H1 (cell line): ENCODE measurements at regions not wholly inside any gene's neighbourhood (a gene's known extent, or its start where the extent isn't known, plus 50 kb on each side); places are given as distances from the start of the nearest gene placed in this dataset.

Experiments
- CTCF ChIA-PET: fragments of 300-600 bp; sonication (Branson Sonifier 250); formaldehyde crosslinking; loops from one replicate; lab custom pipeline; 2021; ENCODE audit not compliant: partially characterized antibody; lab: Charles Lee
- POLR2A ChIA-PET: fragments of 300-600 bp; sonication (Branson Sonifier 250); formaldehyde crosslinking; loops from one replicate; lab custom pipeline; 2021; ENCODE audit warnings: inconsistent platforms; ENCODE audit not compliant: partially characterized antibody; lab: Charles Lee
- DNase-seq, 2 experiments: peaks; one replicate each; pipeline versions ENCODE4 v3.0.0 to v3.0.0-alpha.2; 2010 to 2022; ENCODE audit warnings: low spot score in 2 of 2, low read depth in 1 of 2, mixed read lengths in 1 of 2
- FAIRE-seq: peaks from 2 replicates; lab custom pipeline; 2011; peaks lifted over from hg19 to GRCh38; lab: Jason Lieb, UNC
- H2AFZ ChIP-seq: 2 replicates; pipeline ENCODE4 v1.8.1; 2012; ENCODE audit warnings: low read length, inconsistent platforms
- H2AK5ac ChIP-seq: 2 replicates; pipeline ENCODE4 v1.6.1; 2013; ENCODE audit warnings: low read depth, low read length
- H2BK120ac ChIP-seq: replicated peaks from 2 replicates; pipeline ENCODE3; 2013; ENCODE audit warnings: low read depth, low read length, inconsistent platforms
- H2BK12ac ChIP-seq: 2 replicates; pipeline ENCODE4 v1.6.1; 2013; ENCODE audit warnings: low read depth, low read length
- H2BK15ac ChIP-seq: 2 replicates; pipeline ENCODE4 v1.6.1; 2013; ENCODE audit warnings: low read length
- H2BK20ac ChIP-seq: 2 replicates; pipeline ENCODE4 v1.6.1; 2013; ENCODE audit warnings: low read length
- H2BK5ac ChIP-seq: 2 replicates; pipeline ENCODE4 v1.6.1; 2013; ENCODE audit warnings: low read depth, low read length
- H3K14ac ChIP-seq: 2 replicates; pipeline ENCODE4 v1.6.1; 2013; ENCODE audit warnings: inconsistent platforms; ENCODE audit not compliant: insufficient read length
- H3K18ac ChIP-seq: 2 replicates; pipeline ENCODE4 v1.6.1; 2013; ENCODE audit warnings: low read length; ENCODE audit errors: extremely low read depth
- H3K23ac ChIP-seq: 2 replicates; pipeline ENCODE4 v1.6.1; 2013; ENCODE audit warnings: inconsistent platforms; ENCODE audit not compliant: insufficient read length
- H3K23me2 ChIP-seq: 2 replicates; pipeline ENCODE4 v1.6.1; 2013; ENCODE audit warnings: low read depth, low read length
- H3K27ac ChIP-seq: 2 replicates; pipeline ENCODE4 v1.6.1; 2011; ENCODE audit warnings: low read depth, low read length, inconsistent platforms
- H3K27me3 ChIP-seq, 4 experiments: replicated peaks in 1 of 4; 1 replicate in 1 of 4; 2 replicates in 3 of 4; pipeline versions ENCODE4 v1.6.1 to v1.8.1; 2011 to 2013; ENCODE audit warnings: low read length in 3 of 4, mild to moderate bottlenecking in 3 of 4, inconsistent platforms in 2 of 4, mixed read lengths in 2 of 4, moderate library complexity in 1 of 4; ENCODE audit not compliant: control insufficient read depth in 3 of 4, insufficient read depth in 3 of 4; ENCODE audit errors: extremely low read depth in 1 of 4
- H3K36me3 ChIP-seq, 4 experiments: 2 replicates each; pipeline versions ENCODE4 v1.6.1 to v1.8.1; 2011 to 2013; ENCODE audit warnings: mild to moderate bottlenecking in 4 of 4, low read length in 3 of 4, moderate library complexity in 2 of 4, control low read depth in 1 of 4, inconsistent platforms in 1 of 4; ENCODE audit not compliant: insufficient read depth in 4 of 4, control insufficient read depth in 2 of 4
- H3K4ac ChIP-seq: replicated peaks from 2 replicates; pipeline ENCODE3; 2013; ENCODE audit warnings: low read length, low read depth, mixed read lengths, inconsistent platforms; ENCODE audit not compliant: insufficient read length
- H3K4me1 ChIP-seq, 4 experiments: replicated peaks in 1 of 4; 1 replicate in 1 of 4; 2 replicates in 3 of 4; pipeline versions ENCODE4 v1.6.1 to v1.8.1; 2011 to 2013; ENCODE audit warnings: low read length in 3 of 4, inconsistent platforms in 2 of 4, mixed read lengths in 1 of 4; ENCODE audit not compliant: insufficient read depth in 4 of 4, control insufficient read depth in 3 of 4
- H3K4me2 ChIP-seq, 2 experiments: 2 replicates each; pipeline versions ENCODE4 v1.6.1 to v1.8.1; 2011 to 2013; ENCODE audit warnings: low read depth in 2 of 2, low read length in 2 of 2, control low read depth in 1 of 2, inconsistent platforms in 1 of 2, mild to moderate bottlenecking in 1 of 2; ENCODE audit not compliant: insufficient read depth in 1 of 2
- H3K4me3 ChIP-seq, 4 experiments: fragments of 200-600, 300-600 bp in 1 of 4; sonication (generic), shearing (Covaris generic), sonication (Bioruptor Twin) in 1 of 4; 2 replicates each; pipeline versions ENCODE4 v1.5.1 to v1.8.1; 2011 to 2016; ENCODE audit warnings: low read length in 4 of 4, low read depth in 3 of 4, control low read depth in 2 of 4, inconsistent platforms in 2 of 4, mild to moderate bottlenecking in 2 of 4, mixed read lengths in 1 of 4, moderate library complexity in 1 of 4; ENCODE audit not compliant: insufficient read depth in 2 of 4; ENCODE audit errors: extremely low read depth in 1 of 4
- H3K56ac ChIP-seq: replicated peaks from 2 replicates; pipeline ENCODE3; 2013; ENCODE audit warnings: low read depth, mild to moderate bottlenecking, mixed read lengths, low read length, inconsistent platforms; ENCODE audit not compliant: insufficient read length
- H3K79me1 ChIP-seq: 2 replicates; pipeline ENCODE4 v1.6.1; 2013; ENCODE audit warnings: low read depth, low read length, control low read depth
- H3K79me2 ChIP-seq, 2 experiments: 2 replicates each; pipeline versions ENCODE4 v1.6.1 to v1.8.1; 2012 to 2013; ENCODE audit warnings: low read length in 2 of 2, mild to moderate bottlenecking in 2 of 2, inconsistent platforms in 1 of 2; ENCODE audit not compliant: insufficient read depth in 2 of 2, control insufficient read depth in 1 of 2
- H3K9ac ChIP-seq, 4 experiments: replicated peaks in 1 of 4; 1 replicate in 1 of 4; 2 replicates in 3 of 4; pipeline versions ENCODE4 v1.6.1 to v1.8.1; 2011 to 2013; ENCODE audit warnings: low read depth in 3 of 4, low read length in 3 of 4, control low read depth in 2 of 4, mild to moderate bottlenecking in 2 of 4, moderate library complexity in 2 of 4, inconsistent platforms in 1 of 4; ENCODE audit errors: extremely low read depth in 1 of 4
- H3K9me3 ChIP-seq, 2 experiments: 2 replicates each; pipeline versions ENCODE4 v1.6.1 to v1.8.1; 2012 to 2013; ENCODE audit warnings: mild to moderate bottlenecking in 2 of 2, moderate library complexity in 2 of 2, control low read depth in 1 of 2, inconsistent platforms in 1 of 2, low read depth in 1 of 2, low read length in 1 of 2, mixed read lengths in 1 of 2; ENCODE audit not compliant: insufficient read depth in 2 of 2
- H4K20me1 ChIP-seq, 2 experiments: replicated peaks in 1 of 2; 2 replicates each; pipeline versions ENCODE3 to v1.8.1; 2011 to 2013; ENCODE audit warnings: inconsistent platforms in 2 of 2, low read length in 2 of 2, mild to moderate bottlenecking in 1 of 2; ENCODE audit not compliant: insufficient read depth in 2 of 2, control insufficient read depth in 1 of 2
- H4K5ac ChIP-seq: 2 replicates; pipeline ENCODE4 v1.6.1; 2013; ENCODE audit warnings: low read length, low read depth, mixed read lengths, inconsistent platforms; ENCODE audit not compliant: insufficient read length
- H4K8ac ChIP-seq: 2 replicates; pipeline ENCODE4 v1.8.0; 2013; ENCODE audit warnings: mild to moderate bottlenecking, moderate library complexity, low read length, inconsistent platforms; ENCODE audit not compliant: insufficient read depth; ENCODE audit errors: extremely low read depth
- H4K91ac ChIP-seq: replicated peaks from 2 replicates; pipeline ENCODE3; 2013; ENCODE audit warnings: low read length, mixed read lengths, inconsistent platforms; ENCODE audit not compliant: insufficient read length
- CTCF ChIP-seq, 3 experiments: IDR thresholded peaks; 1 replicate in 2 of 3; 2 replicates in 1 of 3; pipeline versions ENCODE4 v1.5.1 to v1.6.1; 2011; ENCODE audit warnings: low read length in 3 of 3, mild to moderate bottlenecking in 3 of 3, inconsistent platforms in 2 of 3, low read depth in 1 of 3, moderate library complexity in 1 of 3; ENCODE audit not compliant: insufficient read depth in 1 of 3; ENCODE audit errors: control extremely low read depth in 1 of 3
- E2F6 ChIP-seq: IDR thresholded peaks from 2 replicates; pipeline ENCODE4 v1.6.1; 2012; ENCODE audit warnings: inconsistent platforms
- EP300 ChIP-seq, 2 experiments: IDR thresholded peaks; 1 replicate in 1 of 2; 2 replicates in 1 of 2; pipeline ENCODE4 v1.6.1; 2011 to 2012; ENCODE audit warnings: low read depth in 2 of 2, low read length in 2 of 2, mild to moderate bottlenecking in 2 of 2, borderline replicate concordance in 1 of 2, inconsistent platforms in 1 of 2, moderate library complexity in 1 of 2
- GABPA ChIP-seq: IDR thresholded peaks from 2 replicates; pipeline ENCODE4 v1.6.1; 2011; ENCODE audit warnings: mild to moderate bottlenecking, low read length, moderate library complexity, borderline replicate concordance; ENCODE audit not compliant: insufficient read depth
- POU5F1 ChIP-seq: IDR thresholded peaks from 2 replicates; pipeline ENCODE4 v1.6.1; 2011; ENCODE audit warnings: low read depth, mild to moderate bottlenecking, low read length, moderate library complexity
- SIX5 ChIP-seq: IDR thresholded peaks from 2 replicates; pipeline ENCODE4 v1.6.1; 2011; ENCODE audit warnings: mild to moderate bottlenecking, low read depth, low read length
- SRF ChIP-seq: IDR thresholded peaks from 2 replicates; pipeline ENCODE4 v1.6.1; 2011; ENCODE audit warnings: mild to moderate bottlenecking, low read depth, low read length, moderate library complexity
- TAF1 ChIP-seq: IDR thresholded peaks from 2 replicates; pipeline ENCODE4 v1.6.1; 2011; ENCODE audit warnings: mild to moderate bottlenecking, low read depth, low read length
- TCF12 ChIP-seq: IDR thresholded peaks from 2 replicates; pipeline ENCODE4 v1.6.1; 2011; ENCODE audit warnings: low read depth, mild to moderate bottlenecking, low read length
- WGBS, 2 experiments: shearing (Covaris generic) in 1 of 2; methylation state at CpG; one replicate each; pipeline versions ENCODE4 v1.1.6 to v1.1.7; 2013 to 2015; ENCODE audit warnings: low lambda C conversion rate in 2 of 2, mixed read lengths in 2 of 2, inconsistent platforms in 1 of 2, low coverage in 1 of 2, missing lambda C conversion rate in 1 of 2; ENCODE audit not compliant: insufficient replicate concordance in 2 of 2, insufficient coverage in 1 of 2, insufficient read length in 1 of 2; ENCODE audit errors: extremely low coverage in 1 of 2, missing lambda C conversion rate in 1 of 2; 5-methylcytosine and 5-hydroxymethylcytosine counted together

GRCh38 chr11:41982975-41983374 lies 523.5 kb upstream of the LRRC4C start:
- no peak overlapping the region for H3K9ac ChIP-seq
- H2AFZ ChIP-seq: 0 out of 2 replicates have a peak overlapping the region, but pooled peaks have one; percentile 55
- no peaks in the 10 kb centered on the region for H3K79me1 ChIP-seq
- no peak overlapping the region for H3K4me2 ChIP-seq
- H4K5ac ChIP-seq: no peak overlapping the region
- H2BK120ac ChIP-seq: no peak overlapping the region
- no peak overlapping the region for H3K14ac ChIP-seq
- H3K4ac ChIP-seq: no peak overlapping the region
- no peak overlapping the region for H3K27ac ChIP-seq
- FAIRE-seq: no peak
- no peaks in the 10 kb centered on the region for H3K27me3 ChIP-seq
- H2BK20ac ChIP-seq: no peak overlapping the region
- H3K23ac ChIP-seq: no peak overlapping the region
- ChIA-PET POLR2A (no interaction called here), CTCF (no interaction called here)
- no peak overlapping the region for H2BK5ac ChIP-seq
- no peak overlapping the region for H3K56ac ChIP-seq
- H3K36me3 ChIP-seq: no peaks in the 10 kb centered on the region
- H3K4me3 ChIP-seq: no peak overlapping the region
- no peaks in the 10 kb centered on the region for H3K23me2 ChIP-seq
- H4K20me1 ChIP-seq: no peaks in the 10 kb centered on the region
- H4K91ac ChIP-seq: no peak overlapping the region
- H2AK5ac ChIP-seq: no peak overlapping the region
- H2BK15ac ChIP-seq: no peak overlapping the region
- H4K8ac ChIP-seq: no peak overlapping the region
- no peak overlapping the region for H3K18ac ChIP-seq
- TF ChIP-seq TCF12: no peak
- TF ChIP-seq TAF1: no peak
- no peak for TF ChIP-seq SRF
- TF ChIP-seq CTCF (IDR thresholded peaks at IDR 0.05; ENCODE audit: control extremely low read depth in 1 of 3, insufficient read depth in 1 of 3, low read depth in 1 of 3, low read length in 3 of 3): no peak
- no peak for TF ChIP-seq SIX5
- no peak for TF ChIP-seq POU5F1
- no peak for TF ChIP-seq E2F6
- TF ChIP-seq GABPA: no peak
- no peak for TF ChIP-seq EP300 (IDR thresholded peaks at IDR 0.05; ENCODE audit: borderline replicate concordance in 1 of 2, low read depth in 2 of 2, low read length in 2 of 2)
- 0 out of 4 replicates have a peak, but pooled peaks cover 0 to 2% of the 10 kb centered on the region in 2 experiments for H3K9me3 ChIP-seq
- H2BK12ac ChIP-seq: no peak overlapping the region
- no peaks in the 10 kb centered on the region for H3K4me1 ChIP-seq
- WGBS, 2 experiments: 92% methylated on average over 3 of the region's 3 CpGs; no CpG with 5 or more reads in 1 of the 2 experiments
- DNase-seq: no peak
- H3K79me2 ChIP-seq: no peaks in the 10 kb centered on the region
